PC-3 (cell line): ENCODE measurements at regions not wholly inside any gene's neighbourhood (a gene's known extent, or its start where the extent isn't known, plus 50 kb on each side); places are given as distances from the start of the nearest gene placed in this dataset.

ENCODE experiments used
- ATAC-seq: fragments of 200-7000 bp; cut with Tn5 transposase; 2 replicates; pipeline ENCODE4 v1.9.1; 2020; ENCODE audit warnings: mild to moderate bottlenecking, moderate library complexity
- BruUV-seq: library from RNA; stranded (reverse); fragments of 400-500 nt; replicated peaks from 2 replicates; lab custom pipeline; 2021; lab: Mats Ljungman, UMichigan
- CTCF ChIA-PET: fragments of 300-600 bp; sonication (Branson Sonifier 250); formaldehyde crosslinking; loops from one replicate; lab custom pipeline; 2022; ENCODE audit warnings: antibody characterized with exemption; lab: Charles Lee
- POLR2A ChIA-PET: fragments of 300-600 bp; sonication (Branson Sonifier 250); formaldehyde crosslinking; loops from one replicate; lab custom pipeline; 2022; ENCODE audit warnings: antibody characterized with exemption; ENCODE audit not compliant: unreplicated experiment; lab: Charles Lee
- DNase-seq: peaks from one replicate; pipeline ENCODE4 v3.0.0-alpha.2; 2015
- H2AFZ ChIP-seq: fragments of 300-600 bp; sonication (generic); 2 replicates; pipeline ENCODE4 v1.6.0; 2016; ENCODE audit warnings: antibody characterized with exemption, low read length
- H3F3A ChIP-seq: fragments of 300-600 bp; sonication (generic); one replicate; pipeline ENCODE4 v1.6.0; 2017; ENCODE audit warnings: antibody characterized with exemption, low read length, control low read depth, mild to moderate bottlenecking; ENCODE audit not compliant: unreplicated experiment
- H3K27ac ChIP-seq: fragments of 300-600 bp; sonication (generic); 2 replicates; pipeline ENCODE4 v1.5.1; 2016; ENCODE audit warnings: mild to moderate bottlenecking, low read length
- H3K27me3 ChIP-seq: fragments of 300-600 bp; sonication (generic); 2 replicates; pipeline ENCODE4 v1.6.1; 2016; ENCODE audit warnings: low read length, mixed read lengths
- H3K36me3 ChIP-seq: fragments of 300-600 bp; sonication (generic); 2 replicates; pipeline ENCODE4 v1.6.1; 2016; ENCODE audit warnings: low read depth, mixed run types, low read length, mixed read lengths
- H3K4me1 ChIP-seq: fragments of 300-600 bp; sonication (generic); 2 replicates; pipeline ENCODE4 v1.5.1; 2016; ENCODE audit warnings: low read length; ENCODE audit not compliant: insufficient read depth
- H3K4me2 ChIP-seq: fragments of 300-600 bp; sonication (generic); 2 replicates; pipeline ENCODE4 v1.6.0; 2016; ENCODE audit warnings: low read length
- H3K4me3 ChIP-seq: fragments of 300-600 bp; sonication (generic); 2 replicates; pipeline ENCODE4 v1.5.1; 2016; ENCODE audit warnings: mild to moderate bottlenecking, low read length, mixed read lengths
- H3K79me2 ChIP-seq: fragments of 300-600 bp; sonication (generic); 2 replicates; pipeline ENCODE4 v1.6.1; 2017; ENCODE audit warnings: low read length, mixed read lengths
- H3K9ac ChIP-seq: fragments of 300-600 bp; sonication (generic); 2 replicates; pipeline ENCODE4 v1.6.0; 2016; ENCODE audit warnings: mild to moderate bottlenecking, low read length
- H3K9me2 ChIP-seq: fragments of 300-600 bp; sonication (generic); replicated peaks from 2 replicates; pipeline ENCODE4 v1.6.1; 2016; ENCODE audit warnings: mixed run types, low read length, mixed read lengths
- H3K9me3 ChIP-seq: fragments of 300-600 bp; sonication (generic); 2 replicates; pipeline ENCODE4 v1.6.1; 2016; ENCODE audit warnings: low read length, mixed read lengths
- H4K20me1 ChIP-seq: fragments of 300-600 bp; sonication (generic); 2 replicates; pipeline ENCODE4 v1.6.1; 2016; ENCODE audit warnings: low read length, mixed read lengths
- CTCF ChIP-seq: fragments of 300-600 bp; sonication (generic); conservative IDR thresholded peaks from 2 replicates; pipeline ENCODE4 v1.5.1; 2017; ENCODE audit warnings: antibody characterized with exemption, low read depth, mild to moderate bottlenecking, low read length
- EZH2 ChIP-seq: fragments of 300-600 bp; sonication (generic); IDR thresholded peaks from one replicate; pipeline ENCODE4 v1.6.1; 2017; ENCODE audit warnings: antibody characterized with exemption, mild to moderate bottlenecking, low read length; ENCODE audit not compliant: unreplicated experiment
- EZH2phosphoT487 ChIP-seq: fragments of 300-600 bp; sonication (generic); IDR thresholded peaks from 2 replicates; pipeline ENCODE4 v1.6.1; 2018; ENCODE audit warnings: mild to moderate bottlenecking, antibody characterized with exemption, low read length, borderline replicate concordance
- intact Hi-C: fragments of 100-400 bp; cut with micrococcal nuclease; formaldehyde crosslinking; loops from 2 replicates; pipeline ENCODE4 v1.9.0; 2023

DNA sequence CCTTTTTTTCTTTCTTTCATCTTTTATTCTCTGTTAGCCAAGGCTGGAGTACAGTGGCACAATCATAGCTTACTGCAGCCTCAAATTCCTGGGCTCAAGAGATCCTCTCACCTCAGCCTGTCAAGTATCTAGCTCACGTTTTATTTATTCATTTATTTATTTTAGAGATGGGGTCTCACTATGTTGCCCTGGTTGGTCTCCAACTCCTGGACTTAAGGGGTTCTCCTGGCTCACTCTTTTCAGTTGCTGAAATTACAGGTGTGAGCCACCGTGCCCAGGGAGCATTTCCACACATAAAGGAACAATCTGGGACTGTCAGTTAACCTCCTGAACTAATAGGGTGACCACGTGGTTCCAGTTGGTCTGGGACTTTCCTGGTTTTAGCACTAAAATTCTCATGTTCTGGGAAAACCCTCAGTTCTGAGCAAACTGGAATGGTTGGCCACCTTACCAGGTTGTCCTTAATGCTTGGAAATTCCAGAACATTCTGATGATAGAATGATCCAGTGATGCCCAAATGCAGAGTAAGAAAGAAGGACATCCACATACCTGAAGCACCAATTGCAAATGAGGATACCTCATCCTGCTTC is 105.5 kb upstream of the ZNF217 start:
- intact Hi-C loops = no loop called here
- Histone ChIP-seq H3K36me3 (no peaks in the 10 kb centered on the region), H3K4me1 (no peaks in the 10 kb centered on the region), H3K4me2 (no peak overlapping the region), H2AFZ (no peak overlapping the region), H3K9me2 (no peaks in the 10 kb centered on the region), H3K9ac (no peak overlapping the region), H3K4me3 (no peak overlapping the region), H3K27me3 (no peaks in the 10 kb centered on the region), H4K20me1 (no peaks in the 10 kb centered on the region), H3K9me3 (no peaks in the 10 kb centered on the region), H3K79me2 (no peaks in the 10 kb centered on the region), H3K27ac (no peak overlapping the region), H3F3A (no peaks in the 10 kb centered on the region)
- no peak for DNase-seq
- CTCF ChIA-PET = no interaction called here
- no peak for TF ChIP-seq EZH2phosphoT487
- no peak for TF ChIP-seq CTCF
- no peak for TF ChIP-seq EZH2
- POLR2A ChIA-PET = no interaction called here
- BruUV-seq = no TSS peak
- no peak for ATAC-seq

DNA sequence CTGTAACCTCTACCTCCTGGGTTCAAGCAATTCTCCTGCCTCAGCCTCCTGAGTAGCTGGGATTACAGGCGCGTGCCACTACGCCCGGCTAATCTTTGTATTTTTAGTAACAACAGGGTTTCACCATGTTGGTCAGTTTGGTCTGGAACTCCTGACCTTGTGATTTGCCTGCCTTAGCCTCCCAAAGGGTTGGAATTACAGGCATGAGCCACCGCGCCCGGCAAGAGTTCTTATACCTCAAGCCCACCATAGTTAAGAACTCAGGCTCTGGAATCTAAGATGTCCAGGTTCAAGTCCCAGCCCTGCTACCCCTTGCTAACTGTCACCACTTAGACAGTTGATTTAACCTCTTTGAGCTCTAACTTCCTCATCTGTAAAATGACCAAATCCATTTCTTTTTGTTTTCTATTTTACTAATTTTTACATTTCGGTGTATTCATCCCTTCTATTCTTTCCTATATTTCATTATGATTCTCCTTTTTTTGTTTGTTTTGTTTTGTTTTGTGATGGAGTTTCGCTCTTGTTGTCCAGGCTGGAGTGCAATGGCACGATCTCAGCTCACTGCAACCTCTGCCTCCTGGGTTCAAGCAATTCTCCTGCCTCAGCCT is 104.8 kb upstream of the ZNF217 start:
- Histone ChIP-seq H3K9me2 (no peaks in the 10 kb centered on the region), H3K27ac (no peak overlapping the region), H3K79me2 (no peaks in the 10 kb centered on the region), H2AFZ (no peak overlapping the region), H4K20me1 (no peaks in the 10 kb centered on the region), H3K4me2 (no peak overlapping the region), H3K4me1 (no peaks in the 10 kb centered on the region), H3F3A (no peaks in the 10 kb centered on the region), H3K36me3 (no peaks in the 10 kb centered on the region), H3K27me3 (no peaks in the 10 kb centered on the region), H3K9me3 (no peaks in the 10 kb centered on the region), H3K4me3 (no peak overlapping the region), H3K9ac (no peak overlapping the region)
- BruUV-seq = no TSS peak
- TF ChIP-seq EZH2 = no peak
- TF ChIP-seq EZH2phosphoT487 = no peak
- TF ChIP-seq CTCF = no peak
- ATAC-seq = no peak
- CTCF ChIA-PET = no interaction called here
- POLR2A ChIA-PET = no interaction called here
- intact Hi-C loops = no loop called here
- no peak for DNase-seq

GRCh38 chr20:53695797-53696527 is 102.3 kb upstream of the ZNF217 start:
- Histone ChIP-seq H3K4me1 (peaks cover 23% of the 10 kb centered on the region), H3F3A (no peaks in the 10 kb centered on the region), H3K4me3 (no peak overlapping the region), H3K4me2 (no peak overlapping the region), H3K9ac (no peak overlapping the region), H2AFZ (no peak overlapping the region), H3K36me3 (no peaks in the 10 kb centered on the region), H3K27ac (no peak overlapping the region), H3K9me2 (no peaks in the 10 kb centered on the region), H3K9me3 (no peaks in the 10 kb centered on the region), H3K27me3 (no peaks in the 10 kb centered on the region), H4K20me1 (no peaks in the 10 kb centered on the region), H3K79me2 (no peaks in the 10 kb centered on the region)
- DNase-seq (no peak), ATAC-seq (no peak)
- intact Hi-C loops = no loop called here
- no TSS peak for BruUV-seq
- POLR2A ChIA-PET = interaction anchor here (0.6 kb wide), 1 partner anchor 17 kb away, joined by 3 read pairs; no protein-coding TSS in a partner anchor
- CTCF ChIA-PET = interaction anchor here (0.6 kb wide), 1 partner anchor 16 kb away, joined by 6 read pairs; no protein-coding TSS in a partner anchor
- TF ChIP-seq CTCF (no peak), EZH2 (no peak), EZH2phosphoT487 (no peak)
